ENCODE measurements at regions not wholly inside any gene's neighbourhood (a gene's known extent, or its start where the extent isn't known, plus 50 kb on each side); places are given as distances from the start of the nearest gene placed in this dataset.

DNA sequence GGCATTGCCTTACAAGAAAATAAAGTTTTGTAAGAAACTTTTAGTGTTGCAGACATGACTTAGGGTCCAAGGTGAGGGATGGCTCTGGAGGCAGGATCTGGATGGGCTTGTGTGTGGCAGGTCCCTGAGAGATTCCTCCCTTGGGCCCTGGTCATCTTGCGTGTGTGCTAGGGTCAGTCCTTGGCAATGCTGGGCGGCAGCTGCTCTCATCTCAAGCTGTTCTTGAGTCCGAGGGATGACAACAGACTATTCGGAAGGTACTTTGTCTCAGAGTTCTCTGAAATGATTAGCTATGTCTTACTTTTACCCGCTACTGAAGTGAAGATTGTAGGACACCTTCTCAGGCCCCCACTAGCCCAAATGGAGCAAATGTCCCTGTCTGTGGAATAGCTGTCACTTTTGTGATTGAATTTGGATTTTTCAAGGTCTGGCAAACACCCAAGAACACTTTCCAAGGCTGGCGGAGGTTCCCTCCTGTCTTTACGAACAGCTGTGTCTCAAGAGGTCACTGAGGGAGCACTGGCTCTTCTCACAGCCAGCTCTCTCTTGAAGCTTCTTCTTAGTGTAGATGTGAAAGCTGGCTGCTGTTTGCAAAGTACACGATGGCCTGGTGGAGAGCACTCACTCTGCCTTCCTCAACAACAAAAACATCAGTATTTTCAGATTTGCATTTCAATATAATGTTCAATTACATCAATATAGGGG lies 253.6 kb downstream of the STK31 start:
- H3K27ac ChIP-seq, result no peak overlapping the region
- no peak for TF ChIP-seq POLR2A (IDR thresholded peaks at IDR 0.05)
- TF ChIP-seq, protein P1, sequence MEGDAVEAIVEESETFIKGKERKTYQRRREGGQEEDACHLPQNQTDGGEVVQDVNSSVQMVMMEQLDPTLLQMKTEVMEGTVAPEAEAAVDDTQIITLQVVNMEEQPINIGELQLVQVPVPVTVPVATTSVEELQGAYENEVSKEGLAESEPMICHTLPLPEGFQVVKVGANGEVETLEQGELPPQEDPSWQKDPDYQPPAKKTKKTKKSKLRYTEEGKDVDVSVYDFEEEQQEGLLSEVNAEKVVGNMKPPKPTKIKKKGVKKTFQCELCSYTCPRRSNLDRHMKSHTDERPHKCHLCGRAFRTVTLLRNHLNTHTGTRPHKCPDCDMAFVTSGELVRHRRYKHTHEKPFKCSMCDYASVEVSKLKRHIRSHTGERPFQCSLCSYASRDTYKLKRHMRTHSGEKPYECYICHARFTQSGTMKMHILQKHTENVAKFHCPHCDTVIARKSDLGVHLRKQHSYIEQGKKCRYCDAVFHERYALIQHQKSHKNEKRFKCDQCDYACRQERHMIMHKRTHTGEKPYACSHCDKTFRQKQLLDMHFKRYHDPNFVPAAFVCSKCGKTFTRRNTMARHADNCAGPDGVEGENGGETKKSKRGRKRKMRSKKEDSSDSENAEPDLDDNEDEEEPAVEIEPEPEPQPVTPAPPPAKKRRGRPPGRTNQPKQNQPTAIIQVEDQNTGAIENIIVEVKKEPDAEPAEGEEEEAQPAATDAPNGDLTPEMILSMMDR (IDR thresholded peaks at IDR 0.05), result no peak
- no peaks in the 10 kb centered on the region for H3K4me1 ChIP-seq
- H3K27me3 ChIP-seq, result no peaks in the 10 kb centered on the region
- no peak overlapping the region for H3K4me3 ChIP-seq
- H3K9me3 ChIP-seq, result no peaks in the 10 kb centered on the region
- H3K36me3 ChIP-seq, result no peaks in the 10 kb centered on the region
- DNase-seq, result no peak

DNA sequence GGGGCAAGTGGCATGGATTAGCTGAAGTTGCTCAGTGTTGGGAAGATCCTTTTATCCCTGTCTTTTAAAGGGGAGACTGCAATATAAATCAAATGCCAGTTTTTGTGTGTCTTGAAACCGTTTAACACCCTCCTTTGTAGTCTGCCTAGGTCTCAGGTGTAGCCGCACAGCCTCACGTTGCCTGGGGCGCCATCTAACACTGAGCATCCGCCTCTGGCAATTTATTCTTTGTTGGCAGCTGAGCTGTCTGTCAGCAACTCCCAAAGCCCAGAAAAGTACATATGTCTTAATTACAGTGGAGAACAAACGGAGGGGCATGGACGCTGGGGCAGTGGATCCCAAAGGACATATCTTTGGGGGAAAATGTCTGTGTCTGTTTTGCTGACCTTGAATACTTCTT lies 254.7 kb downstream of the STK31 start:
- Histone ChIP-seq H3K9me3 (no peaks in the 10 kb centered on the region), H3K4me3 (no peak overlapping the region), H3K27ac (no peak overlapping the region), H3K27me3 (no peaks in the 10 kb centered on the region), H3K36me3 (no peaks in the 10 kb centered on the region), H3K4me1 (peaks cover 0 to 3% (median 0%) of the 10 kb centered on the region in 4 donors)
- no peak for DNase-seq
- TF ChIP-seq POLR2A (IDR thresholded peaks at IDR 0.05), result no peak
- TF ChIP-seq, protein P1 (IDR thresholded peaks at IDR 0.05), result no peak

DNA sequence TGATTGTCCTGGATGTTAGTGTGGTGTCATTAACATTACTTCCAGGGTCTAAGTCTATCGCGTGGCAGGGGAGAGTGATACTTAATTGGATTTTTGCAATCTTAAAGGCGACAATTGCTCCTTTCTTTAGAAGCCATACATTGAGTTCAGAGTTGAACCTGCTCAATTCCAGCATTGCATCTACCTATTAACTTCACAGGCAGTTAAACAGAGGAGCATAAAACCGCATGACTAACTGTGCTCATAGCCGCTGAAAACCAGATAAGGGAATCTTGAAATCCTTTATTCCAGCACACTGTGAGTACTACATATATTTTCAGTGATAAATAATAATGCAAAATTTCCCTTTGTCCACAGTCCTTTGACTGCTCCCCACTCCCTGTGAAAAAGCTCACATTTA lies 255.3 kb downstream of the STK31 start:
- no peaks in the 10 kb centered on the region for H3K36me3 ChIP-seq
- H3K4me1 ChIP-seq, result peaks cover 0 to 5% (median 0%) of the 10 kb centered on the region in 4 donors
- H3K4me3 ChIP-seq, result no peak overlapping the region
- TF ChIP-seq POLR2A (IDR thresholded peaks at IDR 0.05), result no peak
- TF ChIP-seq, protein P1 (IDR thresholded peaks at IDR 0.05), result no peak
- H3K27ac ChIP-seq, result no peak overlapping the region
- H3K27me3 ChIP-seq, result no peaks in the 10 kb centered on the region
- DNase-seq, result no peak
- no peaks in the 10 kb centered on the region for H3K9me3 ChIP-seq

DNA sequence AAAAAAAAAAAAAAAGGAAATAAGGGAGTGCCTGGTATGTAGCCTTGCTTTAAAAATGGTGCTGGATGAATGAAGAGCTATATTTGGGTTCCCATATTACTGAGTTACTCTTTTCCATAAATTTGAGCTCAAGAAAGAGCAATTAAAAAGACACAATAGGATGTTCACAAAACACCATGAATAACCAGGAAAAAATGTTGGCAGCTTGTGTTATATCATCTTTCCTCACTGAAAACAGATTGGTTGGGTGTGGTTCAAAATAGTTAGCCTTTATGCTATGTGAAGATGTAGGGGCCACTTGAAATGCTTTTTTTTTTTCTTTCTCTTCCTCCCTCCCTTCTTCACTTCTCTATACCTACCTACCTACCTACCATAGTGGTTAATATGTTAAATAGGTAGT lies 256.9 kb downstream of the STK31 start:
- Histone ChIP-seq H3K27me3 (no peaks in the 10 kb centered on the region), H3K36me3 (no peaks in the 10 kb centered on the region), H3K4me1 (peaks cover 0 to 5% (median 0%) of the 10 kb centered on the region in 4 donors), H3K4me3 (no peak overlapping the region), H3K9me3 (no peaks in the 10 kb centered on the region), H3K27ac (no peak overlapping the region)
- no peak for DNase-seq
- TF ChIP-seq POLR2A (IDR thresholded peaks at IDR 0.05), result no peak
- TF ChIP-seq, protein P1 (IDR thresholded peaks at IDR 0.05), result no peak

DNA sequence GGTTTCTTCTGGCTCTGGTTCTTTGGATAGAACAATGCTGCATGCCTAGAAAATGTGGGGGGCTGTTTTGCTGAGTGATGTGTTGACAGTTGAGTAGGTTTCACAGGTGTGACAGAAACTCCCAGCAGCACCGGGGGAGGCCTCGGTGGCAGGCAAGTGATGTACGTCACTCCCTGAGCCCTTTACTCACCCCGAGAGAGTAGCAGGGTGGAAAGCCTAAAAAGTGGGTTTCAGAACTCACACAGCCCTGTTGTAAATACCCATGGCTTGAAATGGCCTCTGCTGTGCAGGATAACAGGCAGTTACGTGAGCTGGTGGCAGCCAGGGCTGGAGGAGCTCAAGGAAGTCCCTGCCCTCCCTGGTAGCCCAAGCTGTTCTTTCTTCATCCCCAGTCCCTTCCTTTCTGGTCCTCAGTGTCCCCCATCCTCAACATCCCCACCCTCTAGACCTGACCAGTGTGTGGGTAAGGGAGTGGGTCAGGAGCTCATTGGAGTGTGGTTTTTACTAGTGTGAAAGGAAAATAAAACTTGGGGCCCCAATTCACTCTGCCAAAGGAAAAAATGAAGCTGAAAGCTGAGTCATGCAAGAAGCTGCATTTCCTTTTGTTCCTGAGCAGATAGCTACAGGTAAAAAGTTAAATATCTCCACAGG lies 258.1 kb downstream of the STK31 start:
- peaks cover 0 to 5% (median 0%) of the 10 kb centered on the region in 4 donors for H3K4me1 ChIP-seq
- H3K4me3 ChIP-seq, result no peak overlapping the region
- no peaks in the 10 kb centered on the region for H3K9me3 ChIP-seq
- H3K27ac ChIP-seq, result no peak overlapping the region
- DNase-seq, result no peak
- TF ChIP-seq POLR2A (IDR thresholded peaks at IDR 0.05), result no peak
- TF ChIP-seq, protein P1 (IDR thresholded peaks at IDR 0.05), result no peak
- H3K27me3 ChIP-seq, result no peaks in the 10 kb centered on the region
- H3K36me3 ChIP-seq, result no peaks in the 10 kb centered on the region
